ENCODE measurements at regions not wholly inside any gene's neighbourhood (a gene's known extent, or its start where the extent isn't known, plus 50 kb on each side); places are given as distances from the start of the nearest gene placed in this dataset.
"Not testable (repeated sequence)": the region's sequence is repeated elsewhere in the genome, so short reads cannot be mapped to it uniquely, and the experiment has no call there.

DNA sequence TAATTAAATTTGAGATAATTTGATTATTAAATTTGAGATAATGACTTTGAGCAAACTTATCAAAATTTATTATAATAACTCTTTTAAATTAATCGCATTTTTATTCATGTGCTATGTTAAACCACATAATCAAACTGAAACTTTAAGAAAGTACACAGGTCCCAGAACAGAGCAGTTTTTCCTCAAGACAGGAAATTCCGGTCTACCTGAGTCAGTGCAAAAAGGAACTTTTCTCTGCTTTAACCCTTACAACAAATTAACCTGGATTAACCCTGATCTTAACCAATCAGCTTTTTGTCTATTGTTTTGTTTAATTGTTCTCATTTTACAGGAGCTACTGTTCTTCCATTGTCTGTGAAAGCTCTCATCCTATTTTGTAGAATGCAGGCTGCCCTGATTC lies 195.1 kb downstream of the SPATA31A1 start:
- TF ChIP-seq, protein P1, sequence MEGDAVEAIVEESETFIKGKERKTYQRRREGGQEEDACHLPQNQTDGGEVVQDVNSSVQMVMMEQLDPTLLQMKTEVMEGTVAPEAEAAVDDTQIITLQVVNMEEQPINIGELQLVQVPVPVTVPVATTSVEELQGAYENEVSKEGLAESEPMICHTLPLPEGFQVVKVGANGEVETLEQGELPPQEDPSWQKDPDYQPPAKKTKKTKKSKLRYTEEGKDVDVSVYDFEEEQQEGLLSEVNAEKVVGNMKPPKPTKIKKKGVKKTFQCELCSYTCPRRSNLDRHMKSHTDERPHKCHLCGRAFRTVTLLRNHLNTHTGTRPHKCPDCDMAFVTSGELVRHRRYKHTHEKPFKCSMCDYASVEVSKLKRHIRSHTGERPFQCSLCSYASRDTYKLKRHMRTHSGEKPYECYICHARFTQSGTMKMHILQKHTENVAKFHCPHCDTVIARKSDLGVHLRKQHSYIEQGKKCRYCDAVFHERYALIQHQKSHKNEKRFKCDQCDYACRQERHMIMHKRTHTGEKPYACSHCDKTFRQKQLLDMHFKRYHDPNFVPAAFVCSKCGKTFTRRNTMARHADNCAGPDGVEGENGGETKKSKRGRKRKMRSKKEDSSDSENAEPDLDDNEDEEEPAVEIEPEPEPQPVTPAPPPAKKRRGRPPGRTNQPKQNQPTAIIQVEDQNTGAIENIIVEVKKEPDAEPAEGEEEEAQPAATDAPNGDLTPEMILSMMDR (IDR thresholded peaks at IDR 0.05) = not testable (repeated sequence)
- not testable (repeated sequence) for TF ChIP-seq EP300 (IDR thresholded peaks at IDR 0.05)

Data from upper lobe of left lung (tissue), 4 donors.